NCI-H1092 treated with DMSO at 0.1 percent for 48 hours (cell line): ENCODE measurements at regions not wholly inside any gene's neighbourhood (a gene's known extent, or its start where the extent isn't known, plus 50 kb on each side); places are given as distances from the start of the nearest gene placed in this dataset.
"Not testable (repeated sequence)": the region's sequence is repeated elsewhere in the genome, so short reads cannot be mapped to it uniquely, and the experiment has no call there.

Experiments used
- DNase-seq: peaks from one replicate; lab custom pipeline; 2025; lab: John Stamatoyannopoulos, UW

DNA sequence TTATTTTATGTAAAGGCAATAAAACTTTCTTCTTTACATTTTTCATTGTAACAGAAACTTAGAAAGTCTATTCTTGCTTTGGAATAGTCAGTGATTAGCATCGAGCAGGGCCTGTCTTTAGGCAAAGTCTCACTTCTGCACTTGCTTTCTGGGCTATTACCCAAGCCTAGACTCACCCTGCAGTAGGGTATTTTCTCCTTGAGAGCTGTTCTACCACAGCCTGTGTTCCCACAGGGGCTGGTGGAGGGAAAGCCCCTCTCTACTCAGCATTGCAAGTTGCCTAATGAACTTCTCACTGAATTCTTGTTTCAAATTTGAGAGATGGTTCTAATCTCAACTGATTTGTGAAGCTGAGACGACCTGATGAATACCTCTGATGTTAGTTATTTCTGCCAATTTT lies 111.7 kb upstream of the KLHL14 start:
- no peak for DNase-seq

GRCh38 chr18:32881009-32881408 lies 108.2 kb upstream of the KLHL14 start:
- no peak for DNase-seq

DNA sequence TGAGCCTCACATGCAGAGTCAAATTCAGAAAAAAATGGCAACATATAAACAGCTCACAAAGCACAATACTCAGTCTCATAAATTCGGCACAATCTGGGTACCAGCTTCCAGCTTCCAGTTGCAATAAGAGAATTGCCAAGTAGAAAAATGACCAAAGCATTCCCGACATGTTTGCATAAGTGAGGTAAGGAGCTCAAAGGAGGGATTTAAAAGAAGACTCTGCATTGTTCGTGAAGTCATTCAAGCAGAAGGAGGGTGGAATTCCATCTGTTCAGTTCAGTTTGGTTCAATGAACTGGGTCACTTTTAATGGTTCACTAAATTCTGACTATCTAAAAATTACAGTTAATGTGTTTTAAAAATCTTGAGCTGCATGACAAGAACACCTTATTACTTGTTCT lies 106.7 kb upstream of the KLHL14 start:
- no peak for DNase-seq

- DNase-seq: no peak
Measured at GRCh38 chr18:32878436-32878835, 105.6 kb upstream of the KLHL14 start.

GRCh38 chr18:32877371-32877770 lies 104.5 kb upstream of the KLHL14 start:
- DNase-seq: peak; percentile 35

GRCh38 chr18:32875625-32876024 lies 102.8 kb upstream of the KLHL14 start:
- DNase-seq: no peak

- no peak for DNase-seq
Measured at GRCh38 chr18:32871786-32872185, 99.0 kb upstream of the KLHL14 start.

- no peak for DNase-seq
Measured at GRCh38 chr18:32870611-32871010, 97.8 kb upstream of the KLHL14 start.

DNA sequence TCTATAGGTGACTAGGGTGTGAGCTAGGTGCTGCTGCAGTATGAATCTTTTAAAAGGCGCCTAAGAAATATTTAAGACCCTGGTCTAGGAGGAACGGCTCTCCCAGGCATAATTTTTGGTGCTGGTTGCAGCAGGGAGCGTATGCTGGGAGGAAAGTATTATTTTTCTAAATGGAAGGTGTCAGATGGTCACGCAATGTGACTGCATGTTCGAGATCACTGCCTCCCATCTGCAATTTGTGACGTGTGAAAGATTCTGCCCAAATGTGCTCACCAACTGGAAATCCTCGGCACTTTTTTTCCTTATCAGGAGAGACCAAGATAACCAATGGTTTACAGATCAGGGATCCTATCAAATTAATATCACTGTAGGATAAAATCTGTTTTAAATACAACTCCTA lies 95.6 kb upstream of the KLHL14 start:
- no peak for DNase-seq

DNA sequence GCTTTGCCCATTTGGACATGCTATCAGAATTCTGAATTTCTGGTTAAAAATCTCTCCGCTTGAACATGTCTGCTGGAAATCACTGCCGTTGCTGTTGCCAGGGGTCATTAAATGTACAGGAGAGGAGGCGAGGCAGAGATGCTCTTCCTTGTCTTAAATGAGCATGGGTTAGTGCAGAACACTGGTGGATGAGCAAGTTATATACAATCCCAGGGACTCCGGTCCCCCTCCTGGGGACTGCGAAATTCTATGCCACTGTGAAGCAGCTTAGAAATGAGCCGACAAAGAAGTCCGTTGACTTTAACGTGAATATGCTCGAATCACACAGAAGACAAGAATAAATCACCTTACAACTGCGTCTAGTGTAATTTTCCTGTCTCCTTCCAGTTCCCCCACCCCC lies 95.1 kb upstream of the KLHL14 start:
- no peak for DNase-seq

DNA sequence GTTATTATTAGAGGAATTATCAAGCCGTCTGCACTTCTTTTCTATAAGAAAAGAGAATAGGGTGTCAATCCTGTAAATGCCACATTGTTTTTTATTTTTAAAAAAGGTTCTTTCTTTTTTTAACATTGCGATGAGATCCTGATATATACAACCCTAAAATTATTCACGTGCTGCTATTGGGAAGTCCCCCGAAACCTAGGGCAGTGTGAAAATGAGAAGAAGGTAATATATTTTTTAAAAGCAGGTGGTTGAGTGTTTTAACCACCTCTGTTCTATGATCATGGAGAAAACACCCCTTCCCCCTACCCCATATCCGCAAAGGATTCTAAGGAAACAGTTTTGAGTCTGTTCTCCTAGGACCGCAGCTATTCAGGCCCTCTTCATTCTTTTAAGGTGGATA lies 94.5 kb upstream of the KLHL14 start:
- DNase-seq: no peak

DNA sequence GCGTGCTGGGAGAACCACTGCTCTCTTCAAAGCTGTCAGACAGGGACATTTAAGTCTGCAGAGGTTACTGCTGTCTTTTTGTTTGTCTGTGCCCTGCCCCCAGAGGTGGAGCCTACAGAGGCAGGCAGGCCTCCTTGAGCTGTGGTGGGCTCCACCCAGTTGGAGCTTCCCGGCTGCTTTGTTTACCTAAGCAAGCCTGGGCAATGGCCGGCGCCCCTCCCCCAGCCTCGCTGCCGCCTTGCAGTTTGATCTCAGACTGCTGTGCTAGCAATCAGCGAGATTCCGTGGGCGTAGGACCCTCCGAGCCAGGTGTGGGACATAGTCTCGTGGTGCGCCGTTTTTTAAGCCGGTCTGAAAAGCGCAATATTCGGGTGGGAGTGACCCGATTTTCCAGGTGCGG lies 89.2 kb upstream of the KLHL14 start:
- DNase-seq: not testable (repeated sequence)

DNA sequence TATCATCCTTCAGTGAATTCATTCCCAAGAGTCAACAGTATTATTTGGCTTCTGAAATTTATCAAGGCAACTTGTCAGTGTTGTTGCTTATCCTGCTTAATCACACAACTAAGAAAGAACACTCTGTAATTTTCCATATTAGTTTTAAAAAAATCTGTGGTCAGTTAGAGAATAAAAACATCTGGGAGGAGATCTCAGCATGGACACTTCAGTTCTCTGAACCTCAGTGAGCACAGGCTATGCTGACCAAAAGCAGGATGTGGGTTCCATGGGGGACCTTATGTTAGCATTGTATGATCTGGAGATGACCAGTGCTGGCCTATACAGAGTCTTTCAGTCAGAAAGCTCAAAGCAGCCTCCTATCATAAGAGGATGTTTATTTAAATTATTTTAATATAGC lies 79.1 kb upstream of the KLHL14 start:
- no peak for DNase-seq

DNA sequence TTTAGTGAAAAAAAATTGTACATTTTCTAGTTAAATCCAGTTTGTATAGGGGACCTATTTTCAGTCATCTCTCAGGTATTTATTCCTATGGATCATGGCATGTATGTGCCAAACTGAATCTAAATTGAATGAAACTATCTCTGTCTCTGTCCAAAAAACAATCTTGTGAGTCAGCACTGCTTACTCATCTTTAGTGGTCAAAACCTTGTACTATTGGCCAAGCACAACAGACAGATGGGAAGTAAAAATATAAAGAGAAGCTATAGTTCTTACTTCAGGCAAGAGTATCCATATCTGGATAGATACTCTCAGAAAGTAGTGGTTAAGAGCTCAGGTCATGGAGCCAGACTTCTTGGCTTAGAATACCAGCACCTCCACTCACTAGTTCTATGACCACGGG lies 76.0 kb upstream of the KLHL14 start:
- no peak for DNase-seq

DNA sequence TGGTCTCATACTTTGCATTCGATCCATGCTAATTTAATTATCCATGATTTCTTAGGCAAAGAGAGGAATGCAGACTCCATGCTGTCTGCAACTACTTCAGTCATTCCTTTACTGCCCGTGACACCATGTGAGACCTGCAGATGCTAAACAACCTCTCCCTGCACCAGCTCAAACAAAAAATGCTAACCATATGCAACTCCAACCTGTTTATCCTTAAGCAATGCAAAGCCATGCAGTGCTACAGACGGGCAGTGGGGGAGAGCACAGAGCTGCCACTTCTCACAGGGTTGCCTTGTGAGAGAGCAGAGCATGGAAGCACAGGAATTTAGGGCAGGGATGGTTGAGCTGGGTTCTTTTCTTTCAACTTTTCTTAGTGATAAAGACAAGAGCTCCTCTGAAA lies 74.9 kb upstream of the KLHL14 start:
- DNase-seq: no peak

DNA sequence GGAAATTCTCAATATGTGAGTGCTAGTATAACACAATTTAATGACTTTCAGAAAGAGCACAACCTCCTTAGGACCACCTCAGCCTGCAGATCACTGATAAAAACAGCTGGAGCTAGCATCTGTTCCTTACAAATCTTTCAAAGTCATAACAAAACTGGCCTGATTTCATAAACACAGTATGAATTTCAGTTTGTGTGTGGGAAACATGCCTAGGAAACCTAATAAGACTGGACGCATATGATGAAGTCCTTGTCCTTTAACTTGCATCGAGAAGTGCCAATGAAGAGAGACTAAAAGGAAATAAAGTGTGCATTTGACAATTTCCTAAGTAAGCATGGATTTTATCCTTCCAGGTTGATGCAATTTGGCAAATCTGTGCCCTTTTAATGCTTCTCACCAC lies 74.1 kb upstream of the KLHL14 start:
- DNase-seq: no peak

GRCh38 chr18:32840962-32841361 lies 68.1 kb upstream of the KLHL14 start:
- no peak for DNase-seq

- no peak for DNase-seq
Measured at GRCh38 chr18:32835951-32836350, 63.1 kb upstream of the KLHL14 start.

DNA sequence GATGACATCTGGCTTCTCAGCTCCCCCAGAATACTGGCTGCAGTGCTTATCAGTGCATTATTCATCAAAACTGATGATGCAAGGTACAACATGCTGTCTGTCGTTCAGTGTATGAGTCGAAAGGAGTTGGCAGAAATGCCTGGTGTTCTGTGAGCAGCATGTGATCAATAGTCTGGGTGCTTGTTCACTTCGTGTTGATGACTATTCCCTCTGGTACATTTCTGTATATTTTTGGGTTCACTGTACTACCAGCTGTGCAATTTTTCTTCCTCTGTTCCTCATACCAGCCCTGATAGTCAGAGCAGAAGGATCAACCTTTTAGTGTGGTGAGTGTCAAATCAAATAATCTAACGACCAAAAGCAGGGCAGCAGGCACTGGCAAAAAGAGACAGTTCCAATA lies 59.0 kb upstream of the KLHL14 start:
- no peak for DNase-seq

- DNase-seq: no peak
Measured at GRCh38 chr18:32823226-32823625, 50.4 kb upstream of the KLHL14 start.
